Upper lobe of left lung (tissue), 6 donors: ENCODE measurements at regions not wholly inside any gene's neighbourhood (a gene's known extent, or its start where the extent isn't known, plus 50 kb on each side); places are given as distances from the start of the nearest gene placed in this dataset.
"Not testable (repeated sequence)": the region's sequence is repeated elsewhere in the genome, so short reads cannot be mapped to it uniquely, and the experiment has no call there.

ENCODE experiments used
- ATAC-seq, 2 donors: fragments of 200-7000 bp; cut with Tn5 transposase; one replicate each; pipeline ENCODE4 v1.9.1; 2022; ENCODE audit warnings: mild to moderate bottlenecking in 2 of 2, moderate library complexity in 2 of 2; ENCODE audit not compliant: low FRiP score in 2 of 2
- DNase-seq, 2 donors: peaks; one replicate each; pipeline ENCODE4 v3.0.0-alpha.2; 2019 to 2020
- H3K27ac ChIP-seq, 4 donors: fragments of 200-600 bp; sonication (generic); one replicate each; pipeline ENCODE4 v1.5.1; 2016 to 2019
- H3K27me3 ChIP-seq, 4 donors: fragments of 200-600 bp; sonication (generic); one replicate each; pipeline ENCODE4 v1.5.1; 2017 to 2019
- H3K36me3 ChIP-seq, 4 donors: fragments of 200-600 bp; sonication (generic); one replicate each; pipeline ENCODE4 v1.5.1; 2016 to 2019
- H3K4me1 ChIP-seq, 4 donors: fragments of 200-600 bp; sonication (generic); one replicate each; pipeline ENCODE4 v1.5.1; 2018 to 2019
- H3K4me3 ChIP-seq, 4 donors: fragments of 200-600 bp; sonication (generic); one replicate each; pipeline ENCODE4 v1.5.1; 2017 to 2019; ENCODE audit warnings: mild to moderate bottlenecking in 2 of 4, moderate library complexity in 1 of 4
- H3K9me3 ChIP-seq, 4 donors: fragments of 200-600 bp; sonication (generic); one replicate each; pipeline ENCODE4 v1.5.1; 2018 to 2019
- CTCF ChIP-seq, 6 experiments: fragments of 450-650 bp in 4 of 6; fragments of 200-600 bp in 2 of 6; sonication (generic) in 2 of 6; IDR thresholded peaks; one replicate each; pipeline ENCODE4 v1.5.1; 2016 to 2019; ENCODE audit warnings: antibody characterized with exemption in 6 of 6
- EP300 ChIP-seq, 4 donors: sonication (generic); formaldehyde crosslinking; IDR thresholded peaks; one replicate each; pipeline ENCODE4 v1.5.1; 2017; ENCODE audit warnings: antibody characterized with exemption in 4 of 4, control low read depth in 2 of 4
- POLR2A ChIP-seq, 4 donors: fragments of 450-650 bp; IDR thresholded peaks; one replicate each; pipeline ENCODE4 v1.5.1; 2016 to 2017; ENCODE audit warnings: antibody characterized with exemption in 4 of 4, mild to moderate bottlenecking in 2 of 4
- POLR2AphosphoS5 ChIP-seq, 2 donors: sonication (generic); formaldehyde crosslinking; IDR thresholded peaks; one replicate each; pipeline ENCODE4 v1.5.1; 2017; ENCODE audit warnings: antibody characterized with exemption in 2 of 2
- WGBS, 2 donors: methylation state at CpG; one replicate each; pipeline ENCODE4 v1.1.5; 2017 to 2018; 5-methylcytosine and 5-hydroxymethylcytosine counted together
- donor health status: DM: no; HTN: no; CAD: no; lungs with moderate emphysema.
- donor health status: DM: no; HTN: yes; CAD: no; lungs with severe emphysema.

- ATAC-seq (no peak), DNase-seq (no peak)
- TF ChIP-seq CTCF (IDR thresholded peaks at IDR 0.05) = no peak
- TF ChIP-seq POLR2A (IDR thresholded peaks at IDR 0.05) = no peak
- TF ChIP-seq EP300 (IDR thresholded peaks at IDR 0.05) = no peak
- no peak for TF ChIP-seq POLR2AphosphoS5 (IDR thresholded peaks at IDR 0.05)
- Histone ChIP-seq H3K9me3 (peaks cover 0 to 4% (median 0%) of the 10 kb centered on the region in 4 donors), H3K4me3 (no peak overlapping the region), H3K4me1 (no peaks in the 10 kb centered on the region), H3K27me3 (no peaks in the 10 kb centered on the region), H3K27ac (no peak overlapping the region), H3K36me3 (no peaks in the 10 kb centered on the region)
- 80 to 84% methylated on average over 2 of the region's 2 CpGs for WGBS, 2 donors
Observed at GRCh38 chr17:53463363-53463762, 359.4 kb upstream of the KIF2B start.

- no peak overlapping the region for H3K27ac ChIP-seq
- ATAC-seq (no peak), DNase-seq (no peak)
- no peaks in the 10 kb centered on the region for H3K27me3 ChIP-seq
- WGBS, 2 donors = 65 to 85% methylated on average over 1 of the region's 1 CpG
- TF ChIP-seq EP300 (IDR thresholded peaks at IDR 0.05) (no peak), CTCF (IDR thresholded peaks at IDR 0.05) (no peak), POLR2AphosphoS5 (IDR thresholded peaks at IDR 0.05) (no peak), POLR2A (IDR thresholded peaks at IDR 0.05) (no peak)
- no peak overlapping the region for H3K4me3 ChIP-seq
- H3K4me1 ChIP-seq = no peaks in the 10 kb centered on the region
- H3K36me3 ChIP-seq = no peaks in the 10 kb centered on the region
- peaks cover 0 to 8% (median 0%) of the 10 kb centered on the region in 4 donors for H3K9me3 ChIP-seq
Observed at GRCh38 chr17:53462393-53462811, 360.3 kb upstream of the KIF2B start.

- not testable (repeated sequence) for H3K27me3 ChIP-seq, H3K27ac ChIP-seq, DNase-seq, H3K4me3 ChIP-seq, ATAC-seq, H3K36me3 ChIP-seq, H3K9me3 ChIP-seq, H3K4me1 ChIP-seq
- WGBS, 2 donors = 67 to 71% methylated on average over 2 of the region's 3 CpGs
Observed at GRCh38 chr17:53455943-53456342, 366.8 kb upstream of the KIF2B start.

- no peaks in the 10 kb centered on the region for H3K36me3 ChIP-seq
- TF ChIP-seq POLR2A (IDR thresholded peaks at IDR 0.05) (no peak), EP300 (IDR thresholded peaks at IDR 0.05) (no peak), CTCF (IDR thresholded peaks at IDR 0.05) (no peak), POLR2AphosphoS5 (IDR thresholded peaks at IDR 0.05) (no peak)
- H3K27me3 ChIP-seq = no peaks in the 10 kb centered on the region
- ATAC-seq (no peak), DNase-seq (no peak)
- no peaks in the 10 kb centered on the region for H3K4me1 ChIP-seq
- H3K9me3 ChIP-seq = peaks cover 0 to 5% (median 0%) of the 10 kb centered on the region in 4 donors
- H3K4me3 ChIP-seq = no peak overlapping the region
- no peak overlapping the region for H3K27ac ChIP-seq
- 13 to 29% methylated on average over 2 of the region's 2 CpGs for WGBS, 2 donors
Observed at GRCh38 chr17:53454337-53454736, 368.4 kb upstream of the KIF2B start.

- no peak overlapping the region for H3K27ac ChIP-seq
- WGBS, 2 donors = 60 to 67% methylated on average over 4 of the region's 4 CpGs
- no peak for DNase-seq
- H3K9me3 ChIP-seq = no peaks in the 10 kb centered on the region
- H3K4me3 ChIP-seq = no peak overlapping the region
- H3K36me3 ChIP-seq = no peaks in the 10 kb centered on the region
- ATAC-seq = no peak
- H3K4me1 ChIP-seq = no peaks in the 10 kb centered on the region
- TF ChIP-seq POLR2A (IDR thresholded peaks at IDR 0.05) (no peak), POLR2AphosphoS5 (IDR thresholded peaks at IDR 0.05) (no peak), EP300 (IDR thresholded peaks at IDR 0.05) (no peak), CTCF (IDR thresholded peaks at IDR 0.05) (no peak)
- no peaks in the 10 kb centered on the region for H3K27me3 ChIP-seq
Observed at GRCh38 chr17:53449324-53449723, 373.4 kb upstream of the KIF2B start.
